HT1080 (cell line): ENCODE measurements at regions not wholly inside any gene's neighbourhood (a gene's known extent, or its start where the extent isn't known, plus 50 kb on each side); places are given as distances from the start of the nearest gene placed in this dataset.
"Not testable (repeated sequence)": the region's sequence is repeated elsewhere in the genome, so short reads cannot be mapped to it uniquely, and the experiment has no call there.

Experiments
- DNase-seq: peaks from one replicate; pipeline ENCODE4 v3.0.0-alpha.2; 2015; ENCODE audit warnings: low read depth

GRCh38 chr3:4147556-4148118 lies 155.5 kb upstream of the SETMAR start:
- DNase-seq = no peak

GRCh38 chr3:4149296-4149695 lies 153.9 kb upstream of the SETMAR start:
- DNase-seq = no peak

GRCh38 chr3:4150816-4151215 lies 152.4 kb upstream of the SETMAR start:
- DNase-seq = no peak

- no peak for DNase-seq
Observed at GRCh38 chr3:4151859-4152258, 151.3 kb upstream of the SETMAR start.

GRCh38 chr3:4153771-4154170 lies 149.4 kb upstream of the SETMAR start:
- no peak for DNase-seq

GRCh38 chr3:4158329-4158728 lies 144.8 kb upstream of the SETMAR start:
- DNase-seq = no peak

- DNase-seq = no peak
Observed at GRCh38 chr3:4162096-4162495, 141.1 kb upstream of the SETMAR start.

GRCh38 chr3:4163011-4163410 lies 140.2 kb upstream of the SETMAR start:
- no peak for DNase-seq

GRCh38 chr3:4166540-4166939 lies 136.6 kb upstream of the SETMAR start:
- DNase-seq = no peak

GRCh38 chr3:4167230-4167629 lies 135.9 kb upstream of the SETMAR start:
- DNase-seq = peak; percentile 18

GRCh38 chr3:4174791-4175190 lies 128.4 kb upstream of the SETMAR start:
- DNase-seq = no peak

GRCh38 chr3:4191971-4192370 lies 111.2 kb upstream of the SETMAR start:
- DNase-seq = no peak

GRCh38 chr3:4195006-4195405 lies 108.2 kb upstream of the SETMAR start:
- no peak for DNase-seq

- no peak for DNase-seq
Observed at GRCh38 chr3:4196506-4197147, 106.5 kb upstream of the SETMAR start.

GRCh38 chr3:4197670-4198069 lies 105.5 kb upstream of the SETMAR start:
- no peak for DNase-seq

GRCh38 chr3:4198491-4198890 lies 104.7 kb upstream of the SETMAR start:
- no peak for DNase-seq

- not testable (repeated sequence) for DNase-seq
Observed at GRCh38 chr3:4204776-4205175, 98.4 kb upstream of the SETMAR start.

GRCh38 chr3:4207672-4208071 lies 95.5 kb upstream of the SETMAR start:
- no peak for DNase-seq

GRCh38 chr3:4208556-4208955 lies 94.6 kb upstream of the SETMAR start:
- DNase-seq = no peak

- no peak for DNase-seq
Observed at GRCh38 chr3:4211610-4212009, 91.6 kb upstream of the SETMAR start.

- not testable (repeated sequence) for DNase-seq
Observed at GRCh38 chr3:4213420-4213819, 89.7 kb upstream of the SETMAR start.

- not testable (repeated sequence) for DNase-seq
Observed at GRCh38 chr3:4216974-4217373, 86.2 kb upstream of the SETMAR start.

- no peak for DNase-seq
Observed at GRCh38 chr3:4218456-4219226, 84.5 kb upstream of the SETMAR start.
